ENCODE measurements at regions not wholly inside any gene's neighbourhood (a gene's known extent, or its start where the extent isn't known, plus 50 kb on each side); places are given as distances from the start of the nearest gene placed in this dataset.

GRCh38 chr12:127239781-127240180 lies 1027.2 kb upstream of the TMEM132C start:
- no CpG with 5 or more reads among the region's 6 CpGs for WGBS (ENCODE audit: extremely low coverage, insufficient read length, low lambda C conversion rate)
- peaks cover 6 to 9% of the 10 kb centered on the region in 2 experiments for H3K4me1 Mint-ChIP-seq
- no peak overlapping the region for H3K4ac ChIP-seq (ENCODE audit: low read depth, low read length)
- H3K23me2 ChIP-seq (ENCODE audit: insufficient read length, low read depth, low read length, poor library complexity, severe bottlenecking), result no peaks in the 10 kb centered on the region
- no peak overlapping the region for H2BK12ac ChIP-seq (ENCODE audit: insufficient read length, low read depth, low read length)
- no peak for TF ChIP-seq CTCF (conservative IDR thresholded peaks at IDR 0.05)
- no peak overlapping the region for H2BK15ac ChIP-seq (ENCODE audit: low read depth, low read length)
- H3K27ac ChIP-seq (ENCODE audit: insufficient read length, low read depth, low read length), result no peak overlapping the region
- H3K23ac ChIP-seq (ENCODE audit: insufficient read length, low read depth, low read length), result no peak overlapping the region
- H3K9me3 ChIP-seq (ENCODE audit: control insufficient read depth, low read depth, low read length), result no peaks in the 10 kb centered on the region
- no peak overlapping the region for H3K56ac ChIP-seq (ENCODE audit: insufficient read length, low read depth, low read length)
- no peak overlapping the region for H3K27ac Mint-ChIP-seq
- H4K5ac ChIP-seq (ENCODE audit: insufficient read length, low read depth, low read length), result no peak overlapping the region
- H3K36me3 Mint-ChIP-seq (ENCODE audit: insufficient read depth in 1 of 3, low read depth in 3 of 3), result no peaks in the 10 kb centered on the region; a peak in 1 of 7 replicates
- H3K9me3 Mint-ChIP-seq, result no peaks in the 10 kb centered on the region
- H2AK5ac ChIP-seq (ENCODE audit: insufficient read length, low read length), result no peak overlapping the region
- H3K9ac ChIP-seq (ENCODE audit: extremely low read depth, insufficient read length, low read length), result no peak overlapping the region
- no peak overlapping the region for H3K4me2 ChIP-seq (ENCODE audit: insufficient read depth, insufficient read length, low read length)
- no peak overlapping the region for H2BK120ac ChIP-seq (ENCODE audit: low read depth, low read length, poor library complexity, severe bottlenecking)
- no peaks in the 10 kb centered on the region for H3K79me2 ChIP-seq (ENCODE audit: insufficient read depth, low read length)
- H2BK20ac ChIP-seq (ENCODE audit: low read depth, low read length, poor library complexity, severe bottlenecking), result no peak overlapping the region
- H2BK5ac ChIP-seq (ENCODE audit: insufficient read length, low read length), result no peak overlapping the region
- H3T11ph ChIP-seq (ENCODE audit: low read length), result no peak overlapping the region
- H2AFZ ChIP-seq (ENCODE audit: low read length), result no peak overlapping the region
- no peaks in the 10 kb centered on the region for H4K20me1 ChIP-seq (ENCODE audit: control insufficient read depth, insufficient read depth, insufficient read length)
- no peaks in the 10 kb centered on the region for H3K27me3 Mint-ChIP-seq (ENCODE audit: low read depth)
- H3K27me3 ChIP-seq (ENCODE audit: insufficient read depth, low read length), result 0 out of 2 replicates have a peak, but pooled peaks cover under 1% of the 10 kb centered on the region
- H3K18ac ChIP-seq (ENCODE audit: insufficient read length, low read depth, low read length), result no peak overlapping the region
- H3K14ac ChIP-seq (ENCODE audit: insufficient read depth, low read length), result no peak overlapping the region
- H3K79me1 ChIP-seq (ENCODE audit: insufficient read depth, low read depth, low read length, poor library complexity, severe bottlenecking), result no peaks in the 10 kb centered on the region
- H4K8ac ChIP-seq (replicated peaks; ENCODE audit: insufficient read length, low read depth, low read length), result no peak overlapping the region
- no peak overlapping the region for H4K91ac ChIP-seq (ENCODE audit: insufficient read length, low read depth, low read length)
- H3K4me3 Mint-ChIP-seq, result no peak overlapping the region
- peaks cover 7% of the 10 kb centered on the region; the same call in 1 of the 2 replicates for H3K4me1 ChIP-seq (ENCODE audit: insufficient read depth, low read length)
- no peak for DNase-seq

Data from H9 (cell line).